Peyer's patch (tissue), 4 donors: ENCODE measurements at regions not wholly inside any gene's neighbourhood (a gene's known extent, or its start where the extent isn't known, plus 50 kb on each side); places are given as distances from the start of the nearest gene placed in this dataset.
"Not testable (repeated sequence)": the region's sequence is repeated elsewhere in the genome, so short reads cannot be mapped to it uniquely, and the experiment has no call there.

Experiments
- DNase-seq, 3 donors: peaks; one replicate each; pipeline ENCODE4 v3.0.0-alpha.2; 2017 to 2019
- H3K27ac ChIP-seq, 4 donors: fragments of 200-600 bp; sonication (generic); one replicate each; pipeline ENCODE4 v1.5.1; 2016 to 2019
- H3K27me3 ChIP-seq, 2 donors: fragments of 200-600 bp; sonication (generic); one replicate each; pipeline ENCODE4 v1.5.1; 2019
- H3K36me3 ChIP-seq, 3 donors: fragments of 200-600 bp; sonication (generic); one replicate each; pipeline ENCODE4 v1.5.1; 2016 to 2019
- H3K4me1 ChIP-seq, 4 donors: fragments of 200-600 bp; sonication (generic); one replicate each; pipeline ENCODE4 v1.5.1; 2016 to 2019
- H3K4me3 ChIP-seq, 4 donors: fragments of 200-600 bp; sonication (generic); 1 replicate in 3 of 4; 2 replicates in 1 of 4; pipeline ENCODE4 v1.5.1; 2016 to 2019; ENCODE audit warnings: mild to moderate bottlenecking in 1 of 4
- H3K9me3 ChIP-seq, 4 donors: fragments of 200-600 bp; sonication (generic); one replicate each; pipeline ENCODE4 v1.5.1; 2016 to 2019; ENCODE audit warnings: mild to moderate bottlenecking in 1 of 4
- CTCF ChIP-seq, 6 experiments: fragments of 450-650 bp in 4 of 6; fragments of 200-600 bp in 2 of 6; sonication (generic) in 1 of 6; IDR thresholded peaks; one replicate each; pipeline ENCODE4 v1.5.1; 2017 to 2019; ENCODE audit warnings: antibody characterized with exemption in 6 of 6, mild to moderate bottlenecking in 3 of 6, moderate library complexity in 1 of 6
- POLR2A ChIP-seq, 2 donors: fragments of 450-650 bp; IDR thresholded peaks; one replicate each; pipeline ENCODE4 v1.5.1; 2017; ENCODE audit warnings: antibody characterized with exemption in 2 of 2, mild to moderate bottlenecking in 2 of 2, moderate library complexity in 2 of 2

GRCh38 chr17:65305778-65306177, 168.6 kb downstream of the RGS9 start:
- Histone ChIP-seq H3K27me3 (no peaks in the 10 kb centered on the region), H3K4me1 (no peaks in the 10 kb centered on the region), H3K36me3 (no peaks in the 10 kb centered on the region), H3K4me3 (no peak overlapping the region), H3K9me3 (no peaks in the 10 kb centered on the region), H3K27ac (no peak overlapping the region)
- no peak for DNase-seq
- TF ChIP-seq POLR2A (IDR thresholded peaks at IDR 0.05) (no peak), CTCF (IDR thresholded peaks at IDR 0.05) (no peak)

GRCh38 chr17:65305116-65305515, 167.9 kb downstream of the RGS9 start:
- DNase-seq: no peak

GRCh38 chr17:65301882-65302281, 164.7 kb downstream of the RGS9 start:
- H3K4me1 ChIP-seq: not testable (repeated sequence)

More at GRCh38 chr17:65305116-65305515, 167.9 kb downstream of the RGS9 start:
- Histone ChIP-seq H3K36me3 (no peaks in the 10 kb centered on the region), H3K4me1 (no peaks in the 10 kb centered on the region), H3K27me3 (no peaks in the 10 kb centered on the region), H3K9me3 (no peaks in the 10 kb centered on the region), H3K27ac (no peak overlapping the region), H3K4me3 (no peak overlapping the region)
- no peak for TF ChIP-seq CTCF (IDR thresholded peaks at IDR 0.05)
- no peak for TF ChIP-seq POLR2A (IDR thresholded peaks at IDR 0.05)

GRCh38 chr17:65301184-65301583, 164.0 kb downstream of the RGS9 start:
- Histone ChIP-seq H3K9me3 (no peaks in the 10 kb centered on the region), H3K27me3 (no peaks in the 10 kb centered on the region), H3K4me1 (no peaks in the 10 kb centered on the region), H3K4me3 (no peak overlapping the region), H3K27ac (no peak overlapping the region), H3K36me3 (no peaks in the 10 kb centered on the region)
- TF ChIP-seq POLR2A (IDR thresholded peaks at IDR 0.05) (no peak), CTCF (IDR thresholded peaks at IDR 0.05) (no peak)
- no peak for DNase-seq

More at GRCh38 chr17:65301882-65302281, 164.7 kb downstream of the RGS9 start:
- not testable (repeated sequence) for H3K27me3 ChIP-seq, H3K9me3 ChIP-seq, H3K4me3 ChIP-seq, H3K27ac ChIP-seq, DNase-seq, H3K36me3 ChIP-seq

GRCh38 chr17:65297916-65298315, 160.7 kb downstream of the RGS9 start:
- H3K27me3 ChIP-seq: no peaks in the 10 kb centered on the region
- no peak for DNase-seq
- H3K4me1 ChIP-seq: peaks cover 0 to 9% (median 0%) of the 10 kb centered on the region in 4 donors
- H3K4me3 ChIP-seq: no peak overlapping the region
- no peaks in the 10 kb centered on the region for H3K9me3 ChIP-seq
- TF ChIP-seq CTCF (IDR thresholded peaks at IDR 0.05) (no peak), POLR2A (IDR thresholded peaks at IDR 0.05) (no peak)
- no peaks in the 10 kb centered on the region for H3K36me3 ChIP-seq
- no peak overlapping the region for H3K27ac ChIP-seq

- no peak overlapping the region for H3K4me3 ChIP-seq
- H3K4me1 ChIP-seq: peaks cover 0 to 9% (median 0%) of the 10 kb centered on the region in 4 donors
- DNase-seq: no peak
- H3K36me3 ChIP-seq: no peaks in the 10 kb centered on the region
- H3K27ac ChIP-seq: no peak overlapping the region
- H3K9me3 ChIP-seq: no peaks in the 10 kb centered on the region
- no peaks in the 10 kb centered on the region for H3K27me3 ChIP-seq
- no peak for TF ChIP-seq CTCF (IDR thresholded peaks at IDR 0.05)
- no peak for TF ChIP-seq POLR2A (IDR thresholded peaks at IDR 0.05)
These were observed 160.2 kb downstream of the RGS9 start for GRCh38 chr17:65297384-65297783.
